Ascending aorta (tissue), 2 donors: ENCODE measurements at regions not wholly inside any gene's neighbourhood (a gene's known extent, or its start where the extent isn't known, plus 50 kb on each side); places are given as distances from the start of the nearest gene placed in this dataset.
"Not testable (repeated sequence)": the region's sequence is repeated elsewhere in the genome, so short reads cannot be mapped to it uniquely, and the experiment has no call there.

Source experiments
- DNase-seq, 2 donors: peaks; one replicate each; pipeline ENCODE4 v3.0.0-alpha.2; 2019; ENCODE audit warnings: low spot score in 2 of 2
- H3K27ac ChIP-seq, 2 donors: fragments of 200-600 bp; sonication (generic); one replicate each; pipeline ENCODE4 v1.5.1; 2016 to 2017; ENCODE audit warnings: mild to moderate bottlenecking in 1 of 2
- H3K27me3 ChIP-seq: fragments of 200-600 bp; sonication (generic); one replicate; pipeline ENCODE4 v1.5.1; 2017
- H3K36me3 ChIP-seq, 2 donors: fragments of 200-600 bp; sonication (generic); one replicate each; pipeline ENCODE4 v1.5.1; 2016
- H3K4me1 ChIP-seq, 2 donors: fragments of 200-600 bp; sonication (generic); one replicate each; pipeline ENCODE4 v1.5.1; 2016 to 2017; ENCODE audit warnings: mild to moderate bottlenecking in 1 of 2
- H3K4me3 ChIP-seq, 2 donors: fragments of 200-600 bp; sonication (generic); one replicate each; pipeline ENCODE4 v1.5.1; 2016 to 2017; ENCODE audit warnings: mild to moderate bottlenecking in 1 of 2
- H3K9me3 ChIP-seq, 2 donors: fragments of 200-600 bp; sonication (generic); one replicate each; pipeline ENCODE4 v1.5.1; 2016
- intact Hi-C: fragments of 100-400 bp; cut with DNase I; formaldehyde crosslinking; loops from one replicate; pipeline ENCODE4 v1.15.1; 2023
- TF ChIP-seq, protein P1 (sequence below), 3 experiments: fragments of 200-600 bp in 2 of 3; fragments of 450-650 bp in 1 of 3; sonication (generic) in 2 of 3; IDR thresholded peaks; one replicate each; pipeline ENCODE4 v1.5.1; 2016 to 2019; ENCODE audit warnings: antibody characterized with exemption in 3 of 3, mild to moderate bottlenecking in 1 of 3, moderate library complexity in 1 of 3

GRCh38 chr9:99650187-99650874 lies 171.4 kb upstream of the NR4A3 start:
- H3K4me3 ChIP-seq = no peak overlapping the region
- DNase-seq = no peak
- intact Hi-C loops = no loop called here
- H3K27ac ChIP-seq = no peak overlapping the region
- TF ChIP-seq, protein P1, sequence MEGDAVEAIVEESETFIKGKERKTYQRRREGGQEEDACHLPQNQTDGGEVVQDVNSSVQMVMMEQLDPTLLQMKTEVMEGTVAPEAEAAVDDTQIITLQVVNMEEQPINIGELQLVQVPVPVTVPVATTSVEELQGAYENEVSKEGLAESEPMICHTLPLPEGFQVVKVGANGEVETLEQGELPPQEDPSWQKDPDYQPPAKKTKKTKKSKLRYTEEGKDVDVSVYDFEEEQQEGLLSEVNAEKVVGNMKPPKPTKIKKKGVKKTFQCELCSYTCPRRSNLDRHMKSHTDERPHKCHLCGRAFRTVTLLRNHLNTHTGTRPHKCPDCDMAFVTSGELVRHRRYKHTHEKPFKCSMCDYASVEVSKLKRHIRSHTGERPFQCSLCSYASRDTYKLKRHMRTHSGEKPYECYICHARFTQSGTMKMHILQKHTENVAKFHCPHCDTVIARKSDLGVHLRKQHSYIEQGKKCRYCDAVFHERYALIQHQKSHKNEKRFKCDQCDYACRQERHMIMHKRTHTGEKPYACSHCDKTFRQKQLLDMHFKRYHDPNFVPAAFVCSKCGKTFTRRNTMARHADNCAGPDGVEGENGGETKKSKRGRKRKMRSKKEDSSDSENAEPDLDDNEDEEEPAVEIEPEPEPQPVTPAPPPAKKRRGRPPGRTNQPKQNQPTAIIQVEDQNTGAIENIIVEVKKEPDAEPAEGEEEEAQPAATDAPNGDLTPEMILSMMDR (IDR thresholded peaks at IDR 0.05) = no peak
- H3K9me3 ChIP-seq = no peaks in the 10 kb centered on the region
- H3K4me1 ChIP-seq = no peaks in the 10 kb centered on the region
- no peaks in the 10 kb centered on the region for H3K27me3 ChIP-seq
- no peaks in the 10 kb centered on the region for H3K36me3 ChIP-seq

GRCh38 chr9:99660191-99660636 lies 161.5 kb upstream of the NR4A3 start:
- Histone ChIP-seq H3K27me3 (no peaks in the 10 kb centered on the region), H3K4me3 (no peak overlapping the region), H3K27ac (no peak overlapping the region), H3K36me3 (no peaks in the 10 kb centered on the region), H3K9me3 (no peaks in the 10 kb centered on the region), H3K4me1 (no peaks in the 10 kb centered on the region)
- TF ChIP-seq, protein P1 (IDR thresholded peaks at IDR 0.05) = no peak
- intact Hi-C loops = no loop called here
- DNase-seq = no peak

GRCh38 chr9:99663297-99663696 lies 158.4 kb upstream of the NR4A3 start:
- intact Hi-C loops = no loop called here

GRCh38 chr9:99663856-99664255 lies 157.8 kb upstream of the NR4A3 start:
- intact Hi-C loops = no loop called here
- H3K27me3 ChIP-seq = no peaks in the 10 kb centered on the region
- H3K4me3 ChIP-seq = no peak overlapping the region
- H3K4me1 ChIP-seq = no peaks in the 10 kb centered on the region
- no peaks in the 10 kb centered on the region for H3K36me3 ChIP-seq
- DNase-seq = no peak
- no peak overlapping the region for H3K27ac ChIP-seq
- no peaks in the 10 kb centered on the region for H3K9me3 ChIP-seq
- TF ChIP-seq, protein P1 (IDR thresholded peaks at IDR 0.05) = no peak

More at GRCh38 chr9:99663297-99663696, 158.4 kb upstream of the NR4A3 start:
- Histone ChIP-seq H3K27me3 (no peaks in the 10 kb centered on the region), H3K27ac (no peak overlapping the region), H3K36me3 (no peaks in the 10 kb centered on the region), H3K4me3 (no peak overlapping the region), H3K9me3 (no peaks in the 10 kb centered on the region), H3K4me1 (no peaks in the 10 kb centered on the region)
- TF ChIP-seq, protein P1 (IDR thresholded peaks at IDR 0.05) = no peak
- DNase-seq = no peak

GRCh38 chr9:99666571-99666970 lies 155.1 kb upstream of the NR4A3 start:
- TF ChIP-seq, protein P1 (IDR thresholded peaks at IDR 0.05) = no peak
- Histone ChIP-seq H3K27ac (no peak overlapping the region), H3K9me3 (no peaks in the 10 kb centered on the region), H3K27me3 (no peaks in the 10 kb centered on the region), H3K36me3 (no peaks in the 10 kb centered on the region), H3K4me3 (no peak overlapping the region), H3K4me1 (no peaks in the 10 kb centered on the region)
- no peak for DNase-seq
- intact Hi-C loops = no loop called here

GRCh38 chr9:99670886-99671285 lies 150.8 kb upstream of the NR4A3 start:
- H3K9me3 ChIP-seq, H3K36me3 ChIP-seq, H3K27ac ChIP-seq, H3K4me1 ChIP-seq, H3K27me3 ChIP-seq, DNase-seq, intact Hi-C loops, H3K4me3 ChIP-seq: not testable (repeated sequence)
